Uterus (tissue), 3 donors: ENCODE measurements at regions not wholly inside any gene's neighbourhood (a gene's known extent, or its start where the extent isn't known, plus 50 kb on each side); places are given as distances from the start of the nearest gene placed in this dataset.

Experiments used
- DNase-seq, 2 donors: peaks; one replicate each; pipeline ENCODE4 v3.0.0-alpha.2; 2019 to 2020
- H3K27ac ChIP-seq, 2 donors: fragments of 200-600 bp; sonication (generic); 1 replicate in 1 of 2; 2 replicates in 1 of 2; pipeline ENCODE4 v1.5.1; 2016 to 2018
- H3K27me3 ChIP-seq, 2 donors: fragments of 200-600 bp; sonication (generic); one replicate each; pipeline ENCODE4 v1.5.1; 2018 to 2019; ENCODE audit warnings: control low read depth in 1 of 2
- H3K36me3 ChIP-seq, 2 donors: fragments of 200-600 bp; sonication (generic); one replicate each; pipeline ENCODE4 v1.5.1; 2019; ENCODE audit warnings: control low read depth in 1 of 2
- H3K4me1 ChIP-seq, 2 donors: fragments of 200-600 bp; sonication (generic); one replicate each; pipeline ENCODE4 v1.5.1; 2018 to 2019; ENCODE audit warnings: control low read depth in 1 of 2
- H3K4me3 ChIP-seq, 2 donors: fragments of 200-600 bp; sonication (generic); 1 replicate in 1 of 2; 2 replicates in 1 of 2; pipeline ENCODE4 v1.5.1; 2018 to 2019; ENCODE audit warnings: mild to moderate bottlenecking in 1 of 2
- H3K9me3 ChIP-seq, 2 donors: fragments of 200-600 bp; sonication (generic); one replicate each; pipeline ENCODE4 v1.5.1; 2019; ENCODE audit warnings: control low read depth in 1 of 2
- POLR2A ChIP-seq, 2 donors: fragments of 450-650 bp; IDR thresholded peaks; one replicate each; pipeline ENCODE4 v1.6.1; 2016; ENCODE audit warnings: antibody characterized with exemption in 2 of 2, mild to moderate bottlenecking in 1 of 2, moderate library complexity in 1 of 2
- intact Hi-C: fragments of 100-400 bp; cut with DNase I; formaldehyde crosslinking; loops from one replicate; pipeline ENCODE4 v1.15.1; 2023; ENCODE audit warnings: low total_unique reads
- TF ChIP-seq, protein P1 (sequence below), 4 experiments: fragments of 200-600 bp in 2 of 4; fragments of 450-650 bp in 2 of 4; sonication (generic) in 2 of 4; IDR thresholded peaks; one replicate each; pipeline ENCODE4 v1.5.1; 2016 to 2019; ENCODE audit warnings: antibody characterized with exemption in 4 of 4, mild to moderate bottlenecking in 2 of 4, moderate library complexity in 1 of 4
- donor health status: DM: yes; HTN: yes; CAD: no.

DNA sequence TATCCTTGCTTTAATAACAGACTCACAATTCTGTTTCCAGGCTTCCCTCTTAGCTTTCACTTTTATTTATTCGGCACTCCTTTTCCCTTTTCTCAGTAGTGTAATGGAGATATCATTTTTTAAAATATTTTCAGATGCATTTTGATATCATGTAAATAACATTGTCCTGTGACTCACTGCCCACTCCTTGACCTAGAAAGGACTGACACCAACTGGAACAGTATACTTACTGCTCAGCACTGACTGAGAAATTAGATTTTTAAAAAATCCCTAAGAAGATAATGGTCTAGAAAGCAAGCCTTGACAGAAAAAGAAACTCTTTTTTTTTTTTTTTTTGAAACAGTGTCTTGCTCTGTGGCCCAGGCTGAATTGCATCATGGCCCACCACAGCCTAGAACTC lies 118.0 kb upstream of the FSCB start:
- H3K27me3 ChIP-seq, result no peaks in the 10 kb centered on the region
- no peak overlapping the region for H3K4me3 ChIP-seq
- no peaks in the 10 kb centered on the region for H3K9me3 ChIP-seq
- no peak overlapping the region for H3K27ac ChIP-seq
- no peaks in the 10 kb centered on the region for H3K4me1 ChIP-seq
- intact Hi-C loops, result no loop called here
- H3K36me3 ChIP-seq, result no peaks in the 10 kb centered on the region
- TF ChIP-seq POLR2A (IDR thresholded peaks at IDR 0.05), result no peak
- TF ChIP-seq, protein P1, sequence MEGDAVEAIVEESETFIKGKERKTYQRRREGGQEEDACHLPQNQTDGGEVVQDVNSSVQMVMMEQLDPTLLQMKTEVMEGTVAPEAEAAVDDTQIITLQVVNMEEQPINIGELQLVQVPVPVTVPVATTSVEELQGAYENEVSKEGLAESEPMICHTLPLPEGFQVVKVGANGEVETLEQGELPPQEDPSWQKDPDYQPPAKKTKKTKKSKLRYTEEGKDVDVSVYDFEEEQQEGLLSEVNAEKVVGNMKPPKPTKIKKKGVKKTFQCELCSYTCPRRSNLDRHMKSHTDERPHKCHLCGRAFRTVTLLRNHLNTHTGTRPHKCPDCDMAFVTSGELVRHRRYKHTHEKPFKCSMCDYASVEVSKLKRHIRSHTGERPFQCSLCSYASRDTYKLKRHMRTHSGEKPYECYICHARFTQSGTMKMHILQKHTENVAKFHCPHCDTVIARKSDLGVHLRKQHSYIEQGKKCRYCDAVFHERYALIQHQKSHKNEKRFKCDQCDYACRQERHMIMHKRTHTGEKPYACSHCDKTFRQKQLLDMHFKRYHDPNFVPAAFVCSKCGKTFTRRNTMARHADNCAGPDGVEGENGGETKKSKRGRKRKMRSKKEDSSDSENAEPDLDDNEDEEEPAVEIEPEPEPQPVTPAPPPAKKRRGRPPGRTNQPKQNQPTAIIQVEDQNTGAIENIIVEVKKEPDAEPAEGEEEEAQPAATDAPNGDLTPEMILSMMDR (IDR thresholded peaks at IDR 0.05), result no peak
- DNase-seq, result no peak

DNA sequence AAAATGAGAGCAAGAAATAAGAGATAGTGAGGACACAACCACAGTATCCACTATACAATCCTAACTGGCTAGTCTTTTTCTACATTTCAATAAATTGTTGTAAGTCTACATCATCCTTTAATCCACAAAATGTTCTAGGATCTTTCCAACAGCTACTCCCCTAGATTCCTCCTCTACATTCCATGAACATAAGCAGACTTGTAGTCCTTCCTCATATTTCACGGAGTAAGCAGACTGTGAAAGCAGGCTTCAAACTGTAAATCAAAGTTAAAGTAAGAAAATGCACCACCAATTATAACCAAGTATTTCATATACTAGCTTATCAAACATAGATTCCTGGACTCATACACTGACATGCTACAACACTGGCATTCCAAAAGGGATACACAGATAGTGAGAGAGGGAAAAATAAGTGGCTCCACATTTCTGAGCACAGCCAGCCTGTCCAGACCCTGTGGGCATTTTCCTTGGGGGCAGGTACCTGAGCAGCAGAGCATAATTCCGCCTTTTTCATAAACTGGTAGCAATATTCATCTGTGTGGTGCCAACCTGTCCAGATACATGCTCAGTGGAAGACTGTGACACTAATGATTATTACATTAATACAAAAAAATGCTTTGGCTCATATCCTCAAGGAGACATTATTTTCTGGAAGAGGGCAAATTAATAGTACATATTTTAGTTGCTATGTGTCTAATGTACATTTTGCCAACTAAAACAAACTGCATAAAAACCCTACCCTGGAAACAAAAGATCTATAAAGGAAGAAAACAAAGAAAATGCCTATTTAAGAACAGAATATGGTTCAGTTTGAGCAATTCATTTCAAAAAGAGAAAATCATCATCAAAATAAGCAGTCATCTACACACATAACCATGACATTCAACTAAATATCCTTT lies 113.3 kb upstream of the FSCB start:
- H3K27ac ChIP-seq, result peak overlapping the region in 1 of 2 donors; percentile 58
- no peaks in the 10 kb centered on the region for H3K27me3 ChIP-seq

DNA sequence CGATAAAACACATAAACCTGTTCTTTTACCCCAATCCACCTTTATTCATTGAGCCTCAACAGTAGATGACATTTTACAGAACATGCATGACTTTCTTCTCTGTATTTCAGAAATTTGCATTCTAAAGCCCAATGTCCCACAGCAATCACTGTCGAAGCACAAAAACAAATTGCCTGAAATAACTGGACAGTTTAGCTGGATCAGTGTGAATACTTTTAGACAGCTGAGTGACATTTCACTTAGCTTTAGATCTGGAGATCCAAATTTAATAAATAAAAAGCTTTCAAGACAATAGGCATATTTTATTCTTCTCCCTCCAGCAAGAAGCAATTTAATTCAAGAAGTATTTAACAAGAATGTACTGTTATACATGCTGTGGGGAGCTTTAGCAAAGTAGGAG lies 109.1 kb upstream of the FSCB start:
- intact Hi-C loops, result no loop called here
- Histone ChIP-seq H3K27me3 (no peaks in the 10 kb centered on the region), H3K27ac (no peak overlapping the region), H3K4me1 (no peaks in the 10 kb centered on the region), H3K9me3 (no peaks in the 10 kb centered on the region), H3K36me3 (no peaks in the 10 kb centered on the region), H3K4me3 (no peak overlapping the region)
- no peak for DNase-seq
- TF ChIP-seq, protein P1 (IDR thresholded peaks at IDR 0.05), result no peak
- TF ChIP-seq POLR2A (IDR thresholded peaks at IDR 0.05), result no peak

More for the DNA sequence above, 113.3 kb upstream of the FSCB start:
- TF ChIP-seq, protein P1 (IDR thresholded peaks at IDR 0.05), result no peak
- no peak for TF ChIP-seq POLR2A (IDR thresholded peaks at IDR 0.05)
- DNase-seq, result no peak
- H3K36me3 ChIP-seq, result no peaks in the 10 kb centered on the region
- no peak overlapping the region for H3K4me3 ChIP-seq
- no peaks in the 10 kb centered on the region for H3K9me3 ChIP-seq
- no peaks in the 10 kb centered on the region for H3K4me1 ChIP-seq
- intact Hi-C loops, result no loop called here

DNA sequence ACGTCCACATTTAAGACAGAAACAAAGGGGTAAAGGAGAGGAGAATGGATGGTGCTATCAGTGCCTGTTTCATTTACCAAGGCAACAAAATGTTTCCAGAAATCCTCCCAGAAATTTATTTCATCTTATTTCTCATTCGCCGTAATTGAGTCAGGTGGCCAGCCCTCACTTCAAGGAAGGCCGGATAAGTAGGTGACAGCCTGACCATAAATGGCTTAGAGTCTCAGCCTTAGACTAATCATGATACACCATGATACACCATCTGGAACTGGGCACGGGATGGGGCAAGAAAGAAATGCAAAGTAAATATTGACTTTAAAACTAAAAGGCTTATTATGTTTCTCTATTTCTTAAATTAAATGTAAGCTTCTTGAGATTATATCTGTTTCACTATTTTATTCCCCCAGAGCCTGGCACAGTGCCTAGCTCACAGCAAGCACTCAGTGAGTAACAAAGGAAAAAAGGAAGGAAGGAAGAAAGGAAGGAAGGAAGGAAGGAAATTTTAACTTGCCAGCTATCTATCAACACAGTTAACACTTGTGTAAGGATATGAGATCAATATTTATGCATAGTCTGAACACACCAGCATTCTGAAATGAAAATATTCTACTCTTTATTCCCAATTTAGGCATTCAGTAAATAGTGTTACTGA lies 106.1 kb upstream of the FSCB start:
- no peaks in the 10 kb centered on the region for H3K27me3 ChIP-seq
- intact Hi-C loops, result no loop called here
- no peak overlapping the region for H3K4me3 ChIP-seq
- no peaks in the 10 kb centered on the region for H3K4me1 ChIP-seq
- no peak for DNase-seq
- no peak overlapping the region for H3K27ac ChIP-seq
- TF ChIP-seq, protein P1 (IDR thresholded peaks at IDR 0.05), result no peak
- TF ChIP-seq POLR2A (IDR thresholded peaks at IDR 0.05), result no peak
- no peaks in the 10 kb centered on the region for H3K9me3 ChIP-seq
- no peaks in the 10 kb centered on the region for H3K36me3 ChIP-seq

DNA sequence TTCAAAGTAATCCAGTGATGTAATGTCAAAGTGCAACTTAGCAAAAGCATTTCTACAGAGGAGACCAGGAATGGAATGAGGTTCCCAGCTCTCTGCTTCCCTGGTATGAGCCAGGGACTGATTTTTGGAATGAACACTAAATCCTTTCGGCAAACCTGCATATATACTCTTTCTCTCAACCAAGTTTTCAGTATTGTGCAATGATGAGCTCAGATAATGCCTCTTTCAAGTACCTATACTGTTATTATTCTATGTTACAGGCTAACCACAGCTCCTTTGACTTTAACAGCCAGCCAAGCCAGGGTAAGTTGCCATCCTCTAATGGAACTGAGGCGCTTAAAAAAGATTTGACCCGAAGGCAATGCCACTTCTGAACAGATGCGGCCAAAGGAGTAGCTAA lies 104.9 kb upstream of the FSCB start:
- Histone ChIP-seq H3K36me3 (no peaks in the 10 kb centered on the region), H3K27ac (no peak overlapping the region), H3K4me3 (no peak overlapping the region), H3K27me3 (no peaks in the 10 kb centered on the region), H3K9me3 (no peaks in the 10 kb centered on the region), H3K4me1 (no peaks in the 10 kb centered on the region)
- DNase-seq, result no peak
- intact Hi-C loops, result no loop called here
- TF ChIP-seq, protein P1 (IDR thresholded peaks at IDR 0.05), result no peak
- TF ChIP-seq POLR2A (IDR thresholded peaks at IDR 0.05), result no peak
